HEK293T (cell line): ENCODE measurements at regions not wholly inside any gene's neighbourhood (a gene's known extent, or its start where the extent isn't known, plus 50 kb on each side); places are given as distances from the start of the nearest gene placed in this dataset.

Experiments used
- ARNT ChIP-seq: fragments of 450-650 bp; IDR thresholded peaks from 2 replicates; pipeline ENCODE4 v1.6.1; 2017; ENCODE audit warnings: mild to moderate bottlenecking
- BHLHE40 ChIP-seq: fragments of 450-650 bp; IDR thresholded peaks from 2 replicates; pipeline ENCODE4 v1.6.1; 2016; ENCODE audit warnings: mild to moderate bottlenecking, moderate library complexity, borderline replicate concordance
- CTBP1 ChIP-seq: fragments of 450-650 bp; IDR thresholded peaks from 2 replicates; pipeline ENCODE4 v1.6.1; 2016; ENCODE audit warnings: borderline replicate concordance
- ELF4 ChIP-seq: fragments of 450-650 bp; IDR thresholded peaks from 2 replicates; pipeline ENCODE4 v1.6.1; 2017; ENCODE audit warnings: antibody characterized with exemption
- FOXK2 ChIP-seq: fragments of 450-650 bp; IDR thresholded peaks from 2 replicates; pipeline ENCODE4 v1.6.1; 2016; ENCODE audit warnings: mild to moderate bottlenecking
- HDGF ChIP-seq: fragments of 450-650 bp; IDR thresholded peaks from 2 replicates; pipeline ENCODE4 v1.6.1; 2017; ENCODE audit warnings: antibody characterized with exemption, borderline replicate concordance
- L3MBTL2 ChIP-seq: fragments of 450-650 bp; conservative IDR thresholded peaks from 2 replicates; pipeline ENCODE4 v1.6.1; 2016; ENCODE audit warnings: mild to moderate bottlenecking
- LEF1 ChIP-seq: fragments of 450-650 bp; IDR thresholded peaks from 2 replicates; pipeline ENCODE4 v1.6.1; 2017; ENCODE audit warnings: mild to moderate bottlenecking, borderline replicate concordance
- NFRKB ChIP-seq: fragments of 450-650 bp; IDR thresholded peaks from 2 replicates; pipeline ENCODE4 v1.6.1; 2016; ENCODE audit warnings: mild to moderate bottlenecking, moderate library complexity
- PKNOX1 ChIP-seq: fragments of 450-650 bp; IDR thresholded peaks from 2 replicates; pipeline ENCODE4 v1.6.1; 2016
- SP1 ChIP-seq: fragments of 450-650 bp; IDR thresholded peaks from 2 replicates; pipeline ENCODE4 v1.6.1; 2017
- SUZ12 ChIP-seq: fragments of 450-650 bp; IDR thresholded peaks from 2 replicates; pipeline ENCODE4 v1.6.1; 2016; ENCODE audit warnings: mild to moderate bottlenecking
- ZNF384 ChIP-seq: fragments of 450-650 bp; IDR thresholded peaks from 2 replicates; pipeline ENCODE4 v1.6.1; 2016

- TF ChIP-seq SP1 (no peak), FOXK2 (no peak), NFRKB (no peak), ELF4 (no peak), LEF1 (no peak), SUZ12 (no peak), BHLHE40 (no peak), L3MBTL2 (no peak), CTBP1 (no peak), PKNOX1 (no peak), ARNT (no peak), ZNF384 (no peak), HDGF (no peak)
These were observed 235.0 kb upstream of the FGGY start for GRCh38 chr1:59061876-59062275.
